HCT116 (cell line): ENCODE measurements at regions not wholly inside any gene's neighbourhood (a gene's known extent, or its start where the extent isn't known, plus 50 kb on each side); places are given as distances from the start of the nearest gene placed in this dataset.

ENCODE experiments used
- EGR1 ChIP-seq: IDR thresholded peaks from 2 replicates; pipeline ENCODE4 v1.6.1; 2012; ENCODE audit warnings: low read depth
- ELF1 ChIP-seq: IDR thresholded peaks from 2 replicates; pipeline ENCODE4 v1.6.1; 2012; ENCODE audit warnings: low read depth, borderline replicate concordance
- EZH2phosphoT487 ChIP-seq: fragments of 200-600 bp; IDR thresholded peaks from 2 replicates; pipeline ENCODE4 v1.6.1; 2018; ENCODE audit warnings: antibody characterized with exemption, borderline replicate concordance
- SIN3A ChIP-seq: IDR thresholded peaks from 2 replicates; pipeline ENCODE4 v1.6.1; 2012; ENCODE audit warnings: low read depth
- TF ChIP-seq, protein P1 (sequence below): IDR thresholded peaks from 2 replicates; pipeline ENCODE4 v1.6.1; 2011; ENCODE audit warnings: mild to moderate bottlenecking, low read length, moderate library complexity; ENCODE audit not compliant: insufficient replicate concordance; ENCODE audit errors: extremely low read depth
- TF ChIP-seq, protein P2 (sequence below), 3 experiments: fragments of 200-600 bp in 1 of 3; sonication (generic) in 1 of 3; IDR thresholded peaks in 2 of 3; conservative IDR thresholded peaks in 1 of 3; 2 replicates each; pipeline ENCODE4 v1.5.1; 2012 to 2017; ENCODE audit warnings: low read depth in 2 of 3, low read length in 2 of 3, antibody characterized with exemption in 1 of 3, borderline replicate concordance in 1 of 3, control low read depth in 1 of 3, mild to moderate bottlenecking in 1 of 3, mixed read lengths in 1 of 3, mixed run types in 1 of 3, moderate library complexity in 1 of 3; ENCODE audit not compliant: insufficient read depth in 1 of 3
- TF ChIP-seq, protein P3 (sequence below): IDR thresholded peaks from 2 replicates; pipeline ENCODE4 v1.6.1; 2012

DNA sequence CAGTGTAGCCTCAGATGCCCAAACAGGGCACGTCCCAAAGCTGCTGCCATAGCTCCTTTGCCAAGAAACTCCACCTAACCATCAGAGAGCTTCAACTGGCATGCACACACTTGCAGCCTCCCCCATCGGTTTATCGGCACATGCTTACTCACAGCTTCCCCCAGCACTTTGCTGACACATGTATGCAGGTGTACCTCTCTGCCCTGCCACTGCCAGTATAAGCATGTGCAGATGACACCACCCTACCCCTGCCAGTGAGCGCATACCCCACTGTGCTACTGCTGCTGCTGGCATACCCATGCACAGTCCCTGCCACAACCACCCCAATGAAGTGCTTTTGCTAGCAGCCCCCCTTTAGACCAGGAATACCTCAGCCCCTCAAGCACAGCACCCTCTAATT lies 1231.0 kb downstream of the DSC3 start:
- TF ChIP-seq, protein P1, sequence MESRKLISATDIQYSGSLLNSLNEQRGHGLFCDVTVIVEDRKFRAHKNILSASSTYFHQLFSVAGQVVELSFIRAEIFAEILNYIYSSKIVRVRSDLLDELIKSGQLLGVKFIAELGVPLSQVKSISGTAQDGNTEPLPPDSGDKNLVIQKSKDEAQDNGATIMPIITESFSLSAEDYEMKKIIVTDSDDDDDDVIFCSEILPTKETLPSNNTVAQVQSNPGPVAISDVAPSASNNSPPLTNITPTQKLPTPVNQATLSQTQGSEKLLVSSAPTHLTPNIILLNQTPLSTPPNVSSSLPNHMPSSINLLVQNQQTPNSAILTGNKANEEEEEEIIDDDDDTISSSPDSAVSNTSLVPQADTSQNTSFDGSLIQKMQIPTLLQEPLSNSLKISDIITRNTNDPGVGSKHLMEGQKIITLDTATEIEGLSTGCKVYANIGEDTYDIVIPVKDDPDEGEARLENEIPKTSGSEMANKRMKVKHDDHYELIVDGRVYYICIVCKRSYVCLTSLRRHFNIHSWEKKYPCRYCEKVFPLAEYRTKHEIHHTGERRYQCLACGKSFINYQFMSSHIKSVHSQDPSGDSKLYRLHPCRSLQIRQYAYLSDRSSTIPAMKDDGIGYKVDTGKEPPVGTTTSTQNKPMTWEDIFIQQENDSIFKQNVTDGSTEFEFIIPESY: no peak
- TF ChIP-seq, protein P2, sequence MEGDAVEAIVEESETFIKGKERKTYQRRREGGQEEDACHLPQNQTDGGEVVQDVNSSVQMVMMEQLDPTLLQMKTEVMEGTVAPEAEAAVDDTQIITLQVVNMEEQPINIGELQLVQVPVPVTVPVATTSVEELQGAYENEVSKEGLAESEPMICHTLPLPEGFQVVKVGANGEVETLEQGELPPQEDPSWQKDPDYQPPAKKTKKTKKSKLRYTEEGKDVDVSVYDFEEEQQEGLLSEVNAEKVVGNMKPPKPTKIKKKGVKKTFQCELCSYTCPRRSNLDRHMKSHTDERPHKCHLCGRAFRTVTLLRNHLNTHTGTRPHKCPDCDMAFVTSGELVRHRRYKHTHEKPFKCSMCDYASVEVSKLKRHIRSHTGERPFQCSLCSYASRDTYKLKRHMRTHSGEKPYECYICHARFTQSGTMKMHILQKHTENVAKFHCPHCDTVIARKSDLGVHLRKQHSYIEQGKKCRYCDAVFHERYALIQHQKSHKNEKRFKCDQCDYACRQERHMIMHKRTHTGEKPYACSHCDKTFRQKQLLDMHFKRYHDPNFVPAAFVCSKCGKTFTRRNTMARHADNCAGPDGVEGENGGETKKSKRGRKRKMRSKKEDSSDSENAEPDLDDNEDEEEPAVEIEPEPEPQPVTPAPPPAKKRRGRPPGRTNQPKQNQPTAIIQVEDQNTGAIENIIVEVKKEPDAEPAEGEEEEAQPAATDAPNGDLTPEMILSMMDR (IDR thresholded peaks at IDR 0.05 in 2 of 3, conservative IDR thresholded peaks at IDR 0.05 in 1 of 3; ENCODE audit: borderline replicate concordance in 1 of 3, insufficient read depth in 1 of 3, low read depth in 2 of 3, low read length in 2 of 3): no peak
- TF ChIP-seq ELF1: no peak
- TF ChIP-seq EZH2phosphoT487: no peak
- TF ChIP-seq, protein P3, sequence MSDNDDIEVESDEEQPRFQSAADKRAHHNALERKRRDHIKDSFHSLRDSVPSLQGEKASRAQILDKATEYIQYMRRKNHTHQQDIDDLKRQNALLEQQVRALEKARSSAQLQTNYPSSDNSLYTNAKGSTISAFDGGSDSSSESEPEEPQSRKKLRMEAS: no peak
- TF ChIP-seq SIN3A: no peak
- TF ChIP-seq EGR1: no peak
